Endothelial cell of umbilical vein (primary cell): ENCODE measurements at regions not wholly inside any gene's neighbourhood (a gene's known extent, or its start where the extent isn't known, plus 50 kb on each side); places are given as distances from the start of the nearest gene placed in this dataset.

Experiments
- EZH2 ChIP-seq: IDR thresholded peaks from 2 replicates; pipeline ENCODE4 v1.6.1; 2012; ENCODE audit warnings: borderline replicate concordance, low read depth, mild to moderate bottlenecking, moderate library complexity, low read length, inconsistent platforms; ENCODE audit not compliant: severe bottlenecking
- FOS ChIP-seq: IDR thresholded peaks from 2 replicates; pipeline ENCODE4 v1.6.1; 2011; ENCODE audit warnings: mild to moderate bottlenecking, low read length, moderate library complexity, borderline replicate concordance; ENCODE audit not compliant: insufficient read depth
- GATA2 ChIP-seq: IDR thresholded peaks from 2 replicates; pipeline ENCODE4 v1.7.0; 2011; ENCODE audit warnings: low read depth, mild to moderate bottlenecking, moderate library complexity, mixed read lengths, low read length; ENCODE audit not compliant: insufficient read length, insufficient read depth
- JUN ChIP-seq: IDR thresholded peaks from 2 replicates; pipeline ENCODE4 v1.6.1; 2011; ENCODE audit warnings: borderline replicate concordance, low read depth; ENCODE audit not compliant: insufficient read length, insufficient read depth
- MYC ChIP-seq: IDR thresholded peaks from one replicate; pipeline ENCODE4 v1.6.1; 2011; ENCODE audit warnings: mild to moderate bottlenecking, low read depth, low read length
- POLR2A ChIP-seq: IDR thresholded peaks from 2 replicates; pipeline ENCODE4 v1.6.1; 2012; ENCODE audit warnings: low read depth, mild to moderate bottlenecking, control low read depth, low read length
- POLR2AphosphoS5 ChIP-seq: IDR thresholded peaks from 2 replicates; pipeline ENCODE4 v1.6.1; 2012; ENCODE audit warnings: low read depth, mild to moderate bottlenecking, control low read depth, low read length, moderate library complexity; ENCODE audit not compliant: insufficient read depth
- TF ChIP-seq, protein P1 (sequence below), 2 donors: IDR thresholded peaks; 1 replicate in 1 of 2; 2 replicates in 1 of 2; pipeline ENCODE4 v1.5.1; 2011; ENCODE audit warnings: low read length in 2 of 2, mild to moderate bottlenecking in 2 of 2, moderate library complexity in 2 of 2, control low read depth in 1 of 2, inconsistent platforms in 1 of 2, low read depth in 1 of 2; ENCODE audit not compliant: insufficient read depth in 1 of 2; ENCODE audit errors: extremely low read depth in 1 of 2
- TF ChIP-seq, protein P2 (sequence below): IDR thresholded peaks from 2 replicates; pipeline ENCODE4 v1.6.1; 2011; ENCODE audit not compliant: insufficient read depth, insufficient read length

DNA sequence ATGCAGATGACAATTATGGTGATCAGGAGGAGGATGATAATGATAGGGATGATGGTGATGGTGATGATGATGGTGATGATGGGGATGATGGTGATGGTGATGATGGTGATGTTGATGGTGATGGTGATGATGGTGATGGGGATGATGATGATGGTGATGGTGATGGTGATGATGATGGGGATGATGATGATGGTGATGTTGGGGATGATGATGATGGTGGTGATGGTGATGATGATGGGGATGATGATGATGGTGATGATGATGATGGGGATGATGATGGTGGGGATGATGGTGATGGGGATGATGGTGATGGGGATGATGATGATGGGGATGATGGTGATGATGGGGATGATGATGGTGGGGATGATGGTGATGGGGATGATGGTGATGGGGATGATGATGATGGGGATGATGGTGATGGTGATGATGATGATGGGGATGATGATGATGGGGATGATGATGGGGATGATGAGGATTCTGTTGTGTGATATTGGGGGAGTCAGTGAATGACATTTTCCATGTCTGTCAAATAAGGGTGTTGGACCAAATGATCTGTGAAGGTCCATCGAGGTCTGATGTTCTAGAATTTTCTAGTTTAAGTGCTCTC lies 65.6 kb upstream of the RPL11 start:
- TF ChIP-seq, protein P1, sequence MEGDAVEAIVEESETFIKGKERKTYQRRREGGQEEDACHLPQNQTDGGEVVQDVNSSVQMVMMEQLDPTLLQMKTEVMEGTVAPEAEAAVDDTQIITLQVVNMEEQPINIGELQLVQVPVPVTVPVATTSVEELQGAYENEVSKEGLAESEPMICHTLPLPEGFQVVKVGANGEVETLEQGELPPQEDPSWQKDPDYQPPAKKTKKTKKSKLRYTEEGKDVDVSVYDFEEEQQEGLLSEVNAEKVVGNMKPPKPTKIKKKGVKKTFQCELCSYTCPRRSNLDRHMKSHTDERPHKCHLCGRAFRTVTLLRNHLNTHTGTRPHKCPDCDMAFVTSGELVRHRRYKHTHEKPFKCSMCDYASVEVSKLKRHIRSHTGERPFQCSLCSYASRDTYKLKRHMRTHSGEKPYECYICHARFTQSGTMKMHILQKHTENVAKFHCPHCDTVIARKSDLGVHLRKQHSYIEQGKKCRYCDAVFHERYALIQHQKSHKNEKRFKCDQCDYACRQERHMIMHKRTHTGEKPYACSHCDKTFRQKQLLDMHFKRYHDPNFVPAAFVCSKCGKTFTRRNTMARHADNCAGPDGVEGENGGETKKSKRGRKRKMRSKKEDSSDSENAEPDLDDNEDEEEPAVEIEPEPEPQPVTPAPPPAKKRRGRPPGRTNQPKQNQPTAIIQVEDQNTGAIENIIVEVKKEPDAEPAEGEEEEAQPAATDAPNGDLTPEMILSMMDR (IDR thresholded peaks at IDR 0.05; ENCODE audit: extremely low read depth in 1 of 2, insufficient read depth in 1 of 2, low read depth in 1 of 2, low read length in 2 of 2) = no peak
- TF ChIP-seq POLR2A (no peak), JUN (no peak), EZH2 (no peak), GATA2 (no peak), POLR2AphosphoS5 (no peak), MYC (no peak), FOS (no peak)
- TF ChIP-seq, protein P2, sequence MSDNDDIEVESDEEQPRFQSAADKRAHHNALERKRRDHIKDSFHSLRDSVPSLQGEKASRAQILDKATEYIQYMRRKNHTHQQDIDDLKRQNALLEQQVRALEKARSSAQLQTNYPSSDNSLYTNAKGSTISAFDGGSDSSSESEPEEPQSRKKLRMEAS = no peak
